ENCODE measurements at regions not wholly inside any gene's neighbourhood (a gene's known extent, or its start where the extent isn't known, plus 50 kb on each side); places are given as distances from the start of the nearest gene placed in this dataset.

GRCh38 chr1:184161071-184161698 lies 109.7 kb downstream of the TSEN15 start (continued):
- no peak for TF ChIP-seq AFF4 (CRISPR knock-in tag; IDR thresholded peaks at IDR 0.05)
- TF ChIP-seq HNF4A (CRISPR knock-in tag; IDR thresholded peaks at IDR 0.05) = no peak

- H3K27me3 ChIP-seq (ENCODE audit: control insufficient read depth in 1 of 2, insufficient read depth in 2 of 2, low read length in 2 of 2) = peaks cover 0 to 4% of the 10 kb centered on the region in 2 experiments; a peak in 2 of 5 replicates
- ChIA-PET CTCF (ENCODE audit: low intra/inter-chr PET ratio, low total read pairs) (no interaction called here), POLR2A (no interaction called here)
- H3K79me2 ChIP-seq (ENCODE audit: insufficient read depth, low read length) = no peaks in the 10 kb centered on the region
- ATAC-seq (no peak), FAIRE-seq (no peak), DNase-seq (ENCODE audit: low spot score) (no peak)
- BruUV-seq (replicated peaks) = no TSS peak
- no peaks in the 10 kb centered on the region for H4K20me1 ChIP-seq (ENCODE audit: insufficient read depth, low read length)
- no peak overlapping the region for H3K4me2 ChIP-seq (ENCODE audit: low read depth, low read length)
- no peaks in the 10 kb centered on the region for H3K9me3 ChIP-seq (ENCODE audit: low read length)
- H3K4me1 ChIP-seq (ENCODE audit: insufficient read depth, low read length) = no peaks in the 10 kb centered on the region
- H2AFZ ChIP-seq (ENCODE audit: low read length) = no peak overlapping the region
- no peak overlapping the region for H3K4me3 ChIP-seq (replicated peaks in 1 of 3; ENCODE audit: insufficient read depth in 1 of 3, low read depth in 2 of 3, low read length in 3 of 3)
- no peak overlapping the region for H3K27ac ChIP-seq (ENCODE audit: extremely low read length, insufficient read depth, low read length)
- intact Hi-C loops (cut with micrococcal nuclease; ENCODE audit: unreplicated experiment) (no loop called here), in situ Hi-C loops (cut with HindIII; ENCODE audit: extremely low pct_ligation_motif_present, low pct_unique_long_range_greater_than_20kb) (no loop called here)
- 23% methylated on average over 6 of the region's 9 CpGs for WGBS (ENCODE audit: low lambda C conversion rate)
- H3K9ac ChIP-seq (ENCODE audit: insufficient read depth, low read depth, low read length) = no peak overlapping the region
- H3K36me3 ChIP-seq (replicated peaks in 1 of 2; ENCODE audit: control insufficient read depth in 1 of 2, insufficient read depth in 2 of 2, low read length in 2 of 2) = no peaks in the 10 kb centered on the region
- no peak for TF ChIP-seq ZKSCAN1 (IDR thresholded peaks at IDR 0.05; ENCODE audit: low read length)
- TF ChIP-seq ZNF282 (IDR thresholded peaks at IDR 0.05; ENCODE audit: partially characterized antibody) = no peak
- no peak for TF ChIP-seq SOX6 (IDR thresholded peaks at IDR 0.05)
- TF ChIP-seq SOX6 (CRISPR knock-in tag; IDR thresholded peaks at IDR 0.05) = no peak
- no peak for TF ChIP-seq CBX2 (IDR thresholded peaks at IDR 0.05; ENCODE audit: low read depth, low read length)
- TF ChIP-seq CBX2 (CRISPR knock-in tag; IDR thresholded peaks at IDR 0.05; ENCODE audit: low read depth) = no peak
- no peak for TF ChIP-seq ZNF703 (CRISPR knock-in tag; IDR thresholded peaks at IDR 0.05; ENCODE audit: borderline replicate concordance)
- TF ChIP-seq ZNF883 (CRISPR knock-in tag; IDR thresholded peaks at IDR 0.05; ENCODE audit: not compliant biosample characterization) = no peak
- no peak for TF ChIP-seq SETDB1 (CRISPR knock-in tag; IDR thresholded peaks at IDR 0.05; ENCODE audit: borderline replicate concordance)
- TF ChIP-seq KIAA2018 (CRISPR knock-in tag; IDR thresholded peaks at IDR 0.05; ENCODE audit: borderline replicate concordance) = no peak
- no peak for TF ChIP-seq MBD4 (IDR thresholded peaks at IDR 0.05; ENCODE audit: borderline replicate concordance, low read length)
These were observed 110.8 kb downstream of the TSEN15 start for GRCh38 chr1:184162281-184162680.
